HG03571 (cell line): ENCODE measurements at regions not wholly inside any gene's neighbourhood (a gene's known extent, or its start where the extent isn't known, plus 50 kb on each side); places are given as distances from the start of the nearest gene placed in this dataset.
"Not testable (repeated sequence)": the region's sequence is repeated elsewhere in the genome, so short reads cannot be mapped to it uniquely, and the experiment has no call there.

Experiments
- ATAC-seq: cut with Tn5 transposase; IDR thresholded peaks from one replicate; pipeline ENCODE4 v1.9.1; 2021; ENCODE audit not compliant: unreplicated experiment

GRCh38 chr6:137610702-137611101, 116.5 kb upstream of the OLIG3 start:
- peak; percentile 68 for ATAC-seq

DNA sequence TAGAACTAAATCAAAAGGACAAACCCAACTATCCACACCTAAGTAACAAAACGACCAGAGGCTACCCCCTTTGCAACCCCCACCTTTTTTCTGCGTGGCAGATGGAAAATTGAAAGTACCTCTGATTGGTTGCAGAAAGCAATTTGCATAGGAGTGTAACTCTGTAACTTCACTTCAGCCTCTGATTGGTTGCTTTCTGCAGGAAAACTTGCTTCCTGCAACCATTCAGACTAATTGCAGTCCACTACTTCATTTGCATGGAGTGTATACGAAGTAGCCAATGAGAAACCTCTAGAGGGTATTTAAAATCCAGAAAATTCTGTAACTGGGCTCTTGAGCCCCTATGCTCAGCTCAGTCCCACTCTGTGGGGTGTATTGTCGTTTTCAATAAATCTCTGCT, 129.1 kb upstream of the OLIG3 start:
- ATAC-seq, result no peak

- no peak for ATAC-seq
Measured at GRCh38 chr6:137625100-137625661, 131.0 kb upstream of the OLIG3 start.

DNA sequence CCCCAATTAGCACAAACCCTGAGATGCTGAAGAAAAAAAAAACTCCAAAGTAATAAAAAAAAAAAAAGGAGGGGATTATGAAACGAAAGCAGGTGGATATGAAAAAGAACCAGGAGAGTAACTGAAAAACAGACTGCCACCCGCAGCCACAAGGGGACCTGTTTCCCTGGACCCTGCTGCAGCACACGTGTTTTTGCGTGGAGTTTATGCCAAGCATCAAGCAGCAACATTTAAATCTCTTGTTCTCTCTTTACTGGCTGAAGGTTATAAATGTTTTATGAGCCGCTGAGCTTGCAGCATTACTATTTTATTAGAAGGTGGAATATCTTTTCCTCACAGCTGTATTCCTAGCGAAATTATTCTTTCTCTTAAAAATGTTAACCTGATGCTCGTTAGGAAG, 131.6 kb upstream of the OLIG3 start:
- ATAC-seq, result no peak

DNA sequence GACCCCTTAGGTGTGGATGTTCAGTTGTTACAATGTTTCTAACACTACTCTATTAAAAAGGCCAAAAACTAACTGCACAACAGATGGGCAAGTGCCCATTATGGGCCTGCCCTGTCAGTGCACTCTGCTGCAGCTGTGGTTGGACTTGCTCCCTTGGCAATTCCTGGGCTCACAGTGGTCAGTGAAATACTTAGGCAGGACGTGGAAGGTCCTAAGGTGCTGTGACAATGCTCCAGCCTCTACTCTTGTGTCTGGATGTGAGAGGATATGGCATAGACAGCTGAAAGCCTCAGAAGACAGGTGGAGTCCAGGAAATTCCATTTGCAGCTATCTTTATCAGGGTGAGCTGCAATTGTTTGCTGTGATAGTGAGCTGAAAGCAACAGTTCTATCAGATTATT, 136.5 kb upstream of the OLIG3 start:
- ATAC-seq, result no peak

GRCh38 chr6:137631323-137631722, 137.1 kb upstream of the OLIG3 start:
- ATAC-seq, result no peak

DNA sequence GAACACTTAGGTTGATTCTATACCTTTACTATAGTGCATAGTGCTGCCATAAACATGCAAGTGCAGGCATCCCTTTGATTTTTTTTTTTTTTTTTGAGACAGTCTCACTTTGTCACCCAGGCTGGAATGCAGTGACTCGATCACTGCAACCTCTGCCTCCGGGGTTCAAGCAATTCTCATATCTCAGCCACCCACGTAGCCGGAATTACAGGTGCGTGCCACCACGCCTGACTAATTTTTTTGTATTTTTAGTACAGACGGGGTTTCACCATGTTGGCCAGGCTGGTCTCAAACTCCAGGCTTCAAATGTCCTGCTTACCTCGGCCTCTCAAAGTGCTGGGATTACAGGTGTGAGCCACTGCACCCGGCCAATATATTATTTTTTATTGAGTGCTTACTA, 140.0 kb upstream of the OLIG3 start:
- ATAC-seq, result not testable (repeated sequence)

- ATAC-seq, result no peak
Measured at GRCh38 chr6:137637121-137637520, 142.9 kb upstream of the OLIG3 start.

DNA sequence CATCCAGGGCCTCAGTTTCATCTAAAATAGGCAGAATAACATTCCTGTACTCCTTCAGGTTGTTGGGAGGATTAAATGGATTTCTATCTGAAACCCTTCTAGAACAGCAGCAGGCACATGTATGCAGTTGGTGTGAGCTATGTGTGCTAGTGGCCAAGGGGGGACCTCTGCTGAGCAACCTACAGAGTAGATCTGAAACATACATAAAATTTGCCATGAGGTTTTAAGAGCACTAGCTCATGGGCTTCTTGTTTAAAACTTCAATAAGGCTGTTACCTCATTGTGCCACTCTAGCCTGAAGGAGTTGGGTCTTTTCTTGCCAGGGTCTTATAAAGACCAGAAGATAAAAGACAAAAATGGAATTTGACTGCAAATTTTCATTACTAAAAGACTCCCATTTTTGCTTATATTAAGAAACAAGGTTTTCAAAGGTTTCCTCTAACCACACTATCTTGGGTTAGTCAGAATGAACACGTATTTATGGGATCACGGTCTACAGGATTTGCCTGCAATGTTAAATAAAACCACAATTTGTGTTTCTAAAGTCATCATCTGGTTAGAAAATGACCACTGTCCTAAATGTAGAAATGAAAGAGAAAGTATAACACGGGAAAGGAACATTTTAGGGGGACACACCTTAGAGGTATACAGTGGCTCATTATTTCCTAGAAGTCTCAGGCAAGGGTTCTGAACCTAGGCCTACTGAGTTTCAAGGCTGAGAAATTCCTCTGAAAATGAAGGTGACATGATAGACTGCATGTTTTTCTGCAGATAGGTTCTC, 144.9 kb upstream of the OLIG3 start:
- ATAC-seq, result no peak

- no peak for ATAC-seq
Measured at GRCh38 chr6:137640086-137640485, 145.9 kb upstream of the OLIG3 start.

- peak; percentile 55 for ATAC-seq
Measured at GRCh38 chr6:137641474-137642077, 147.4 kb upstream of the OLIG3 start.

- ATAC-seq, result not testable (repeated sequence)
Measured at GRCh38 chr6:137643210-137643609, 149.0 kb upstream of the OLIG3 start.

DNA sequence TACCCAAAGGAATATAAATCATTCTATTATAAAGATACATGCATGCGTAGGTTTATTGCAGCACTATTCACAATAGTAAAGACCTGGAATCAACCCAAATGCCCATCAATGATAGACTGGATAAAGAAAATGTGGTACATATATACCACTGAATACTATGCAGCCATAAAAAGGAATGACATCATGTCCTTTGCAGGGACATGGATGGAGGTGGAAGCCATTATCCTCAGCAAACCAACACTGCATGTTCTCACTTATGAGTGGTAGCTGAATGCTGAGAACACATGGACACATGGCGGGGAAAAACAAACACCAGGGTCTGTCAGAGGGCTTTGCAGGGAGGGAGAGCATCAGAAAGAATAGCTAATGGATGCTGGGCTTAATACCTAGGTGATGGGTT, 149.4 kb upstream of the OLIG3 start:
- ATAC-seq, result not testable (repeated sequence)

- no peak for ATAC-seq
Measured at GRCh38 chr6:137645850-137646249, 151.7 kb upstream of the OLIG3 start.

- ATAC-seq, result no peak
Measured at GRCh38 chr6:137646484-137646883, 152.3 kb upstream of the OLIG3 start.

- ATAC-seq, result no peak
Measured at GRCh38 chr6:137647762-137648447, 153.7 kb upstream of the OLIG3 start.

DNA sequence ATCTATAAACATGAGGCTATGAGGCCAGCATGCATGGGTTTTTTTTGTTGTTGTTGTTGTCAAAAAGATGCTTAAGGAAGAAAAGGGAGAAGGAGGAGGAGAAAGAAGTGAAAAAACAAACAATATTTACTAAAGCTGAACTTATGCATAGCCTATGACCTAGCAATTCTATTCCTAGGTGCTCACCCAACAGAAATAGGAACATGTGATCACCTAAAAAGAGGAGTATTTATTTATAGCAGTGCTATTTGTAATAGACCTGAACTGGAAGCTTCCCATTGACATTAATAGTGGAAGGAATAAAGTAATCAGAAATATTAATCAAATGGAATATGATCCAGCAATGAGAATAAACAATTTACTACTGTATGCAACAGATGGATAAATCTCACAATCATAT, 156.5 kb upstream of the OLIG3 start:
- ATAC-seq, result no peak

DNA sequence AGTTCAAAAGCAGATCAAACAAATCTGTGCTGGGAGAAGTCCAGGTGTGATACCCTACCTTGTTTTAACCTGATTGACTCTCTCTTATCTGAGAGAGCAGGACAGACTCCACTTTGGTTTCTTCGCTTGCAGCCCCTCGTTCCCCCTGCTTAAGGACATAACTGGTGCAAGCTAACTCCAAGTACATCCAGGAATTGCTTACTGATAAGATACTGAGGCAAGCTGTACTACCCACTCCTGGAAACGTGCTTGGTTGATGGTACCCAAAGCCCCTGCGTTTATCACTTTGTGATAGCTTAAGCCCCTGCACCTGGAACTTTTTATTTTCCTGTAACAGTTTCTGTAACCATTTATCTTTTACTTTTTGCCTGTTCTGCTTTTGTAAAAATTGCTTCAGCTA, 157.0 kb upstream of the OLIG3 start:
- no peak for ATAC-seq

- no peak for ATAC-seq
Measured at GRCh38 chr6:137651591-137652335, 157.6 kb upstream of the OLIG3 start.

- ATAC-seq, result no peak
Measured at GRCh38 chr6:137652961-137653705, 158.9 kb upstream of the OLIG3 start.

- no peak for ATAC-seq
Measured at GRCh38 chr6:137653706-137654059, 159.5 kb upstream of the OLIG3 start.
